WTC11 (cell line): ENCODE measurements at regions not wholly inside any gene's neighbourhood (a gene's known extent, or its start where the extent isn't known, plus 50 kb on each side); places are given as distances from the start of the nearest gene placed in this dataset.
A peak's percentile ranks its signal among the peaks of the same experiment; 100 is the strongest.

Experiments
- ATAC-seq: fragments of 200-7000 bp; cut with Tn5 transposase; 2 replicates; pipeline ENCODE4 v1.10.0; 2021; ENCODE audit warnings: mild to moderate bottlenecking, moderate library complexity
- CTCF ChIA-PET: fragments of 300-600 bp; sonication (Branson Sonifier 250); formaldehyde crosslinking; loops from one replicate; lab custom pipeline; 2021; ENCODE audit warnings: antibody characterized with exemption; lab: Charles Lee
- POLR2A ChIA-PET: fragments of 350-600 bp; sonication (Branson Sonifier 250); formaldehyde crosslinking; loops from one replicate; lab custom pipeline; 2021; ENCODE audit warnings: antibody characterized with exemption; lab: Charles Lee
- DNase-seq: peaks from one replicate; pipeline ENCODE4 v3.0.0; 2021; ENCODE audit warnings: low spot score
- H3K27ac Mint-ChIP-seq: 2 replicates; pipeline ENCODE4 v1.8.0; 2021; ENCODE audit warnings: mixed read lengths
- H3K27me3 Mint-ChIP-seq: 2 replicates; pipeline ENCODE4 v1.8.0; 2021; ENCODE audit warnings: low read depth, mild to moderate bottlenecking, moderate library complexity, mixed read lengths
- H3K36me3 Mint-ChIP-seq: 2 replicates; pipeline ENCODE4 v1.8.0; 2021; ENCODE audit warnings: mixed read lengths
- H3K4me1 Mint-ChIP-seq: 2 replicates; pipeline ENCODE4 v1.8.0; 2022; ENCODE audit warnings: mixed read lengths
- H3K4me3 Mint-ChIP-seq: 2 replicates; pipeline ENCODE4 v1.8.0; 2021; ENCODE audit warnings: mild to moderate bottlenecking, moderate library complexity, mixed read lengths
- H3K9me3 Mint-ChIP-seq: 2 replicates; pipeline ENCODE4 v1.8.0; 2021; ENCODE audit warnings: mixed read lengths
- AR ChIP-seq: fragments of 250-450 bp; sonication (Bioruptor Pico); IDR thresholded peaks from 2 replicates; pipeline ENCODE4 v1.9.0; 2021; ENCODE audit warnings: mild to moderate bottlenecking
- ATF1 ChIP-seq: sonication (generic); formaldehyde crosslinking; IDR thresholded peaks from 2 replicates; pipeline ENCODE4 v1.8.1; 2023; ENCODE audit warnings: mild to moderate bottlenecking, moderate library complexity, missing genetic modification reagents
- ATF6 ChIP-seq: sonication (generic); formaldehyde crosslinking; IDR thresholded peaks from 2 replicates; pipeline ENCODE4 v1.8.1; 2023; ENCODE audit warnings: mild to moderate bottlenecking, missing genetic modification reagents
- FOXJ3 ChIP-seq: sonication (generic); formaldehyde crosslinking; IDR thresholded peaks from 2 replicates; pipeline ENCODE4 v1.9.0; 2021; ENCODE audit warnings: missing genetic modification reagents, mild to moderate bottlenecking, borderline replicate concordance
- FOXP1 ChIP-seq: sonication (generic); formaldehyde crosslinking; IDR thresholded peaks from 2 replicates; pipeline ENCODE4 v1.8.0; 2022; ENCODE audit warnings: missing genetic modification reagents, mild to moderate bottlenecking, moderate library complexity, borderline replicate concordance
- IRF1 ChIP-seq: sonication (generic); formaldehyde crosslinking; IDR thresholded peaks from 2 replicates; pipeline ENCODE4 v1.8.0; 2023; ENCODE audit warnings: missing genetic modification reagents
- JAZF1 ChIP-seq: fragments of 250-450 bp; sonication (Bioruptor Pico); IDR thresholded peaks from 2 replicates; pipeline ENCODE4 v1.9.0; 2021; ENCODE audit warnings: moderate library complexity, mild to moderate bottlenecking, inconsistent platforms
- JUN ChIP-seq: sonication (generic); formaldehyde crosslinking; IDR thresholded peaks from 2 replicates; pipeline ENCODE4 v1.8.0; 2023; ENCODE audit warnings: mild to moderate bottlenecking, missing genetic modification reagents
- MLX ChIP-seq: sonication (generic); formaldehyde crosslinking; IDR thresholded peaks from 2 replicates; pipeline ENCODE4 v1.8.1; 2023; ENCODE audit warnings: mild to moderate bottlenecking, missing genetic modification reagents, moderate library complexity
- NFE2L1 ChIP-seq: sonication (generic); formaldehyde crosslinking; IDR thresholded peaks from 2 replicates; pipeline ENCODE4 v1.8.1; 2023; ENCODE audit warnings: missing genetic modification reagents
- NFYB ChIP-seq: sonication (generic); formaldehyde crosslinking; conservative IDR thresholded peaks from 2 replicates; pipeline ENCODE4 v1.8.0; 2022; ENCODE audit warnings: low read depth, missing genetic modification reagents
- NR1H2 ChIP-seq: sonication (generic); formaldehyde crosslinking; IDR thresholded peaks from 2 replicates; pipeline ENCODE4 v1.9.0; 2021; ENCODE audit warnings: mild to moderate bottlenecking, moderate library complexity, missing genetic modification reagents
- PRRX2 ChIP-seq: fragments of 250-450 bp; sonication (Bioruptor Pico); IDR thresholded peaks from 2 replicates; pipeline ENCODE4 v1.8.0; 2021; ENCODE audit warnings: mild to moderate bottlenecking
- SMAD3 ChIP-seq: sonication (generic); formaldehyde crosslinking; IDR thresholded peaks from 2 replicates; pipeline ENCODE4 v1.8.0; 2022; ENCODE audit warnings: missing genetic modification reagents, mild to moderate bottlenecking, borderline replicate concordance
- ZBTB43 ChIP-seq: sonication (generic); formaldehyde crosslinking; IDR thresholded peaks from 2 replicates; pipeline ENCODE4 v1.8.1; 2023; ENCODE audit warnings: mild to moderate bottlenecking, missing genetic modification reagents
- ZNF416 ChIP-seq: fragments of 250-450 bp; sonication (Bioruptor Pico); IDR thresholded peaks from 2 replicates; pipeline ENCODE4 v1.9.0; 2021; ENCODE audit warnings: mild to moderate bottlenecking, inconsistent platforms
- ZNF425 ChIP-seq: fragments of 250-450 bp; sonication (Bioruptor Pico); conservative IDR thresholded peaks from 2 replicates; pipeline ENCODE4 v1.9.0; 2021; ENCODE audit warnings: mild to moderate bottlenecking

- peaks cover 17% of the 10 kb centered on the region for H3K4me1 Mint-ChIP-seq
- H3K9me3 Mint-ChIP-seq, result peaks cover 7% of the 10 kb centered on the region
- no peak for DNase-seq
- no peak overlapping the region for H3K4me3 Mint-ChIP-seq
- H3K36me3 Mint-ChIP-seq, result peaks cover 6% of the 10 kb centered on the region
- no peak overlapping the region; the same call in 1 of the 2 replicates for H3K27ac Mint-ChIP-seq
- H3K27me3 Mint-ChIP-seq, result no peaks in the 10 kb centered on the region
- CTCF ChIA-PET, result no interaction called here
- no peak for TF ChIP-seq NFE2L1 (CRISPR knock-in tag)
- TF ChIP-seq ATF1, result no peak
- no peak for TF ChIP-seq ATF6
- TF ChIP-seq ZBTB43, result no peak
- no peak for TF ChIP-seq MLX (CRISPR knock-in tag)
- no peak for TF ChIP-seq AR (CRISPR knock-in tag)
- no peak for TF ChIP-seq ZNF425 (CRISPR knock-in tag)
- TF ChIP-seq FOXJ3 (CRISPR knock-in tag), result no peak
- TF ChIP-seq SMAD3 (CRISPR knock-in tag), result no peak
- TF ChIP-seq ZNF416 (CRISPR knock-in tag), result no peak
- TF ChIP-seq PRRX2, result no peak
- TF ChIP-seq, all 79 proteins: peak for 0
- POLR2A ChIA-PET, result no interaction called here
- ATAC-seq, result peak; percentile 82
Observed at GRCh38 chr4:182163180-182163579, 80.0 kb upstream of the TENM3 start.

GRCh38 chr4:182169572-182169971 lies 73.6 kb upstream of the TENM3 start:
- Mint-ChIP-seq H3K9me3 (no peaks in the 10 kb centered on the region), H3K36me3 (no peaks in the 10 kb centered on the region), H3K27ac (no peak overlapping the region), H3K4me1 (no peaks in the 10 kb centered on the region; the same call in 1 of the 2 replicates), H3K27me3 (no peaks in the 10 kb centered on the region), H3K4me3 (no peak overlapping the region)
- DNase-seq, result no peak
- ATAC-seq, result no peak
- TF ChIP-seq NR1H2 (no peak), FOXP1 (CRISPR knock-in tag) (no peak), IRF1 (no peak), NFYB (CRISPR knock-in tag) (no peak), JAZF1 (CRISPR knock-in tag) (no peak), JUN (CRISPR knock-in tag) (no peak)
- POLR2A ChIA-PET, result no interaction called here
- CTCF ChIA-PET, result interaction anchor here (1.1 kb wide), 1 partner anchor 9 kb away, joined by 3 read pairs; no protein-coding TSS in a partner anchor
